ENCODE measurements at regions not wholly inside any gene's neighbourhood (a gene's known extent, or its start where the extent isn't known, plus 50 kb on each side); places are given as distances from the start of the nearest gene placed in this dataset.
"Not testable (repeated sequence)": the region's sequence is repeated elsewhere in the genome, so short reads cannot be mapped to it uniquely, and the experiment has no call there.

DNA sequence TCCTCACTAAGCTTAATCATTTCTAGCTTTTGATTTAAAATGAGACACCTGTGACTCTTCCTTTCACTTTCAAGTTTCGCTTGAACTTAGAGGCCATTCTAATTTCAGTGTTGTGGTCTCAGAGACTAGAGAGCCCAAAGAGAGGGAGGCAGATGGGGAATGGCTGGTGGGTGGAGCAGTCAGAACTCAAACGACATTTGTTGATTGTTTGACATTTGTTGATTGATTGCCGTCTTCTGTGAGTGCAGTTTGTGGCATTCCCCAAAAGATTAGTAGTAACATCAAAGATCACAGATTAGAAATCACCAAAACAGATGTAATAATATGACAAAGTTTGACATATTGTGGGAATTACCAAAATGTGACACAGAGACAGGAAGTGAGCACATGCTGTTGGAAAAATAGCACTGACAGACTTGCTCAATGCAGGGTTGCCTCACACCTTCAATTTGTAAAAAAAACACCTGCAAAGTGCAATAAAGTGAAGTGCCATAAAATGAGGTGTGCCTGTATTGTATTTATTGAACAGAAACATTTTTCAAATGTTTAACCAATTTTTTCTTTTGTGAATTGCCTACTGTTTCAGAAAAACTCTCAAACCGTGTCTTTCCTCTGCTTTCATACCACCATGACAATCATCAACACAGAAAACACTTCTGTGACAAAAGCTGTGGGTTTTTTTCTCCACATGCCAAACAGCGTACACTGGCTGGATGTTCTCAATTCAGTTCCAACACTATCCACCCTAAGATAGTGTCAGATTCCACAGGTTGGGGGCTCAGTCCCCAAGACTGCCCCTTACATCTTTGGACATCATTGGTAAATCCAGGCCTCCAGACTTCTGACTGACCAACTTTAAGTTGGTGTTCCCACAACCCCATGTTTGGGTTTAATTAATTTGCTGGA, 376.3 kb upstream of the RGS6 start:
- Histone ChIP-seq H3K9me3 (no peaks in the 10 kb centered on the region), H3K4me3 (no peak overlapping the region), H3K4me1 (replicated peaks) (no peaks in the 10 kb centered on the region), H3K27me3 (replicated peaks; ENCODE audit: insufficient read depth) (no peaks in the 10 kb centered on the region), H3K36me3 (no peaks in the 10 kb centered on the region), H3K27ac (no peak overlapping the region)
- intact Hi-C loops (cut with DNase I) = no loop called here
- no peak for DNase-seq (ENCODE audit: low spot score)
- 75% methylated on average over 5 of the region's 5 CpGs for WGBS
- TF ChIP-seq POLR2A (IDR thresholded peaks at IDR 0.05) (no peak), POLR2AphosphoS5 (IDR thresholded peaks at IDR 0.05) (no peak), CTCF (IDR thresholded peaks at IDR 0.05) (no peak)

DNA sequence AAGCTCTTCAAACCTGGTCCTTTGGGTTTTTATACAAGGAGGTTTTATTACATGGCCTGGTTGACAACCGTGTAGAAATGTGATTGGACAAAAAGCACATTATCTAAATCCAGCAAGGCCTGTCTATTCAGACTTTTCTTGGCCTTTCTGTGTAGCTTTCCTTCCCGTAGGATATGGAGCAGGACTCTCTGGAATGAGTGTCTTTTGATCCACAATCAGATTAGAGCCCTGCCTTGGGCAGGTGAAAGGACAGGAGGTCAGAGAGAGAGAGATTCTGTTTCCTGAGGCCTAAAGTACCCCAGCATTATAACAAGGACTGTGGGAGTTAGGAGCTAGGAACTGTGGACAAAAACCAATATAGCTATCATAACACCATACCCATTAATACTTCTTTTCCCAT, 375.5 kb upstream of the RGS6 start:
- Histone ChIP-seq H3K27ac (no peak overlapping the region), H3K36me3 (no peaks in the 10 kb centered on the region), H3K9me3 (no peaks in the 10 kb centered on the region), H3K4me1 (replicated peaks) (no peaks in the 10 kb centered on the region), H3K27me3 (replicated peaks; ENCODE audit: insufficient read depth) (no peaks in the 10 kb centered on the region), H3K4me3 (no peak overlapping the region)
- intact Hi-C loops (cut with DNase I) = no loop called here
- TF ChIP-seq POLR2AphosphoS5 (IDR thresholded peaks at IDR 0.05) (no peak), CTCF (IDR thresholded peaks at IDR 0.05) (no peak), POLR2A (IDR thresholded peaks at IDR 0.05) (no peak)
- no peak for DNase-seq (ENCODE audit: low spot score)
- 80% methylated on average over 2 of the region's 2 CpGs for WGBS

- intact Hi-C loops (cut with DNase I) = no loop called here
- H3K27me3 ChIP-seq (replicated peaks; ENCODE audit: insufficient read depth) = no peaks in the 10 kb centered on the region
- H3K4me3 ChIP-seq = no peak overlapping the region
- no peak overlapping the region for H3K27ac ChIP-seq
- H3K9me3 ChIP-seq = no peaks in the 10 kb centered on the region
- 89% methylated on average over 2 of the region's 2 CpGs for WGBS
- H3K36me3 ChIP-seq = no peaks in the 10 kb centered on the region
- no peaks in the 10 kb centered on the region for H3K4me1 ChIP-seq (replicated peaks)
- no peak for TF ChIP-seq POLR2AphosphoS5 (IDR thresholded peaks at IDR 0.05)
- TF ChIP-seq POLR2A (IDR thresholded peaks at IDR 0.05) = no peak
- TF ChIP-seq CTCF (IDR thresholded peaks at IDR 0.05) = no peak
- no peak for DNase-seq (ENCODE audit: low spot score)
Measured at GRCh38 chr14:71557351-71557750, 374.9 kb upstream of the RGS6 start.

DNA sequence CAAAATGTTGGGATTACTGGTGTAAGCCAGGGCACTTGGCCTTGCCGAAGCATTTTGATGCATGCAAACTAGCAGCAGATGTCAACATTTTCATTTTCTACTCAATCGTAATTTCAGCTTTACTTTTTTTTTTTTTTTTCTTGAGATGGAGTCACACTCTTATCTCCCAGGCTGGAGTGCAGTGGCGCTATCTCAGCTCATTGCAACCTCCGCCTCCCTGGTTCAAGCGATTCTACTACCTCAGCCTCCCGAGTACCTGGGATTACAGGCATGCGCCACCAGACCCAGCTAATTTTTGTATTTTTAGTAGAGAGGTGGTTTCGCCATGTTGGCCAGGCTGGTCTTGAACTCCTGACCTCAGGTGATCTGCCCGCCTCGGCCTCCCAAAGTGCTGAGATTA, 373.3 kb upstream of the RGS6 start:
- H3K4me1 ChIP-seq (replicated peaks); intact Hi-C loops (cut with DNase I); H3K9me3 ChIP-seq; H3K4me3 ChIP-seq; DNase-seq (ENCODE audit: low spot score); H3K27ac ChIP-seq; H3K36me3 ChIP-seq; H3K27me3 ChIP-seq (replicated peaks; ENCODE audit: insufficient read depth): not testable (repeated sequence)
- WGBS = 98% methylated on average over 10 of the region's 10 CpGs

DNA sequence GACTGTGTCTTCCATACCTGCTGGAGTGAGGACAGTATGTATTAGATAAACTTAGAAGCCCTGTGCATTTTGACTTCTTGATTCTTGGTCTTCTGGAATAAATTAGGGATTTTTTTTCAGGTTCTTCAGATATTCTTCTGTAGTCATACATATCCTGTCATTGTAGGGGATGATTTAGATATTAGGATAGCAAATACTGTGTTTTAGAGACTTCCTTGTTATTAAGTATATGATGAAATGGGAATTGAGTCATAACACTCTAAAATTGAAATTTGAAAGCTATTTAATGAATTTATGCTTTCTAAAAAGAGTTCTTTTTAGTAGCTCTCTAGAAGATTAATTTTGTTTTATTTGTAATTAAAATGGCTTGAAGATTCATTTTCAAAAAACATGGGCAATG, 371.5 kb upstream of the RGS6 start:
- no peak for DNase-seq (ENCODE audit: low spot score)
- H3K9me3 ChIP-seq = no peaks in the 10 kb centered on the region
- H3K4me3 ChIP-seq = no peak overlapping the region
- no peaks in the 10 kb centered on the region for H3K4me1 ChIP-seq (replicated peaks)
- TF ChIP-seq CTCF (IDR thresholded peaks at IDR 0.05) = no peak
- intact Hi-C loops (cut with DNase I) = no loop called here
- no peaks in the 10 kb centered on the region for H3K36me3 ChIP-seq
- H3K27me3 ChIP-seq (replicated peaks; ENCODE audit: insufficient read depth) = no peaks in the 10 kb centered on the region
- no peak overlapping the region for H3K27ac ChIP-seq

Data from prostate gland (tissue), 2 donors.